HG03045 (cell line): ENCODE measurements at regions not wholly inside any gene's neighbourhood (a gene's known extent, or its start where the extent isn't known, plus 50 kb on each side); places are given as distances from the start of the nearest gene placed in this dataset.
"Not testable (repeated sequence)": the region's sequence is repeated elsewhere in the genome, so short reads cannot be mapped to it uniquely, and the experiment has no call there.

Experiments
- ATAC-seq: cut with Tn5 transposase; IDR thresholded peaks from one replicate; pipeline ENCODE4 v1.9.1; 2021; ENCODE audit warnings: mild to moderate bottlenecking, moderate library complexity; ENCODE audit not compliant: unreplicated experiment

DNA sequence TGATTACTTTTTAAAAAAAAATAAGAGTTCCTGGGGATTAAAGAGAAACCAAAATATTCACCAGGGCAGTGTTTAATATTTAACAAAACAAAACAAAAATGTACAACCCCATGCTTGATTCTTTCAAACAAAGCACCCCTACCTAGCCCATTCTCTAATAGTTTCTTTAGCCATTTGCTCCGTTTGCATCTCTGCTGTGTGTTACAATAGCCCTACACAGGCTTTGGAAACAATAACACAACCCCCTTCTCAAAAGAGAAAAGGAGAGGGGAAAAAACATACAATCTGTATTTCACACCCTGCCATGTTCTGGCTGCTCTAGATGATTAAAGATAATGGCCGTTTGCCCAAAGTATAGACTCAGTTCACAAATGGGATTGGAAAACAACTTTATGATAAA, 302.9 kb downstream of the CPS1 start:
- no peak for ATAC-seq

DNA sequence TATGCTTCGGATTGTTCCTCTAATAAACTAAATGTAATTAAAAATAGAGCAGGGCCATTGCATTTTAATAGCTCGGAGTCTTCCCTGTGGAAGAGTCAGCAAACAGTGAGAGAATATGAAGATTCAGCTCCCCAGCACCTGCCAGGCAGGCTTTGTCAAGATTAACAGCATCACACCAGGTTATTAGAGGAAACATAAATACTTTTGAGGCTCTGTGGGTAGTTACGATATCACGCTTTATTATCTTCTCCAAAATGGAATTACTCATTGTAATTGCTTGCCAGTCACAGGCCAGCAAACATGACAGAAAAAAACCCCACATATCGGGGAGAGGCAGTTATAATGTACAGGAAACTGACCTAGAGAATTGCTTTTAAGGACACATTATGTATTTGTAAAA, 303.9 kb downstream of the CPS1 start:
- no peak for ATAC-seq

DNA sequence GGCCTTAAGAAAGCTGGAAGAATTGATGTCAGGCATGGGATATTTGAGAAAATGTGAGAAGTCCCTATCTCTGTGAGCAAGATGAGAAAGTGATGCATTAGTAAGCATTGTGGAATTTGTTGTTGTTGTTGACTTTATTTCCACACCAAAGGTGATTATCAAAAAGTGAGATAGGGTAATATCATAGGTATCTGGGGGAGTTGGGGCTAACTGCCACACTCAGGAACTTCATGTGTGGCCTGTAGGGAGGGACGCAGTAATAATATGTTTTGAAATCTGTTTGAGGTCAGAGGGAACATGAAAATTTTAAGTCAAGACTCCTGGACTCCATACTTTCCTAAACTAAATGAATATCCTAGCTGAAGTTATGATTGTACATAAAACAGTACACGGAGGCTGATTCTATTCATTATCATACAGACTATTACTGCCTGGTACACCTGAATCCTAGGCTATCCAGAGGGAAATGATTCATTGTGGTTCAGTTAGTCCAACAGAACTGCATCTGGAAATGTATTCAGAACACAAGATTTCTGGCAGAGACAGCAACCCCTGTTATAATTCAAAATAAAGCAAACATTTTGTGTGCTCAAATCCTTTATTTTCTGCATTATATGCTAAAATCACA, 304.8 kb downstream of the CPS1 start:
- no peak for ATAC-seq

DNA sequence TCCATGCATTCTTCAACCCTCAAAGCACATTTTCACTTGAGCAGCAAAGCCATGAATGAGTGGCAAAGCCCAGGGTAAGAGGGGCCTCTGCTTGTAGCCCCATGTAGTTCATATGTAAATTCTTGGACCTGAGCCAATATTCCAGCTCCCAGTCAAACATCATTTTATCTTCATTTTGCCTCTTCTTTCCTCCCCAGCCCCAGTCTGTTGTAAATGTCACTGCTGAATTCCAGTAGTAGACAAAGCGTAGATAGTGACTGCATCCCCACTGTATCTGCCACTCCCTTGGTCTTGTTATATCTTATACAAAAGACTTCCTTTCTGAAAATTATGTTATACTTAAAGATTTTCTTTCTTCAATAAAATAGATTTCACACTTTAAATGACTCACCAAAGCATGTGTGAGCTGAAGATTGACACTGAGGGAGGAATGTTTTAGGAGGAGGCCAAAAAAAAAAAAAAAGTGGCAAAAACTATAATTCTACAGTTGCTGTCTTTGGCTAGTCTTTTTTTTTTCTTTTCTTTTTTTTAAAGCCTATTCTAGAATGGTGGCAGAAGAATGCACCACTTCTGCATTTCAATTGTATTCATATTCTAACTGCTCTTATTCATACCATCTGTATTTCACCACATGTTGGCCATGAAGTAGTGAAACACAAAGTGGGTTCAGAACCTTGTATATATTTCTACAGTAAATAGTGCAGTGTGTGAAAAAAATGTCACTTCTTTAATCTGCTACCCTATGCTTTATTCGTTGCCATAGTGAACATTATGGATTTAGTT, 306.1 kb downstream of the CPS1 start:
- no peak for ATAC-seq

DNA sequence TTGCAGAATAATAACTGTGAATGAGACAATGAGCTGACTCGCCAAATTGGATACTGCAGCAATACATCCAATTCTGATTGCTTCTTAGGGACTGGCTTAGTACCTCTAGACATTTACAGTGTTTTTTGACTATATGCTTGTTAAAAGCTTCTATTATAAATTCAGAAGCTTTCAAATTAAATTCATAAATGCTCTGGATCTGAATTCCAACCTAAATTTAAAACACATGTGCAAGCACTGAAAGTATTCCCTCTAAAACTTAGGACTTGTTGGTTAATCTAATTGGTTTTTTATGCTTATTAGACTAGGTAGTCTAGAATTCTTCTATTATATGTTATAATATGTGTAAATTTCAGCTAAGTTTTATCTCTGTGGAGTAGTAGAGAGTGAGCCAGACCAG, 306.9 kb downstream of the CPS1 start:
- no peak for ATAC-seq

DNA sequence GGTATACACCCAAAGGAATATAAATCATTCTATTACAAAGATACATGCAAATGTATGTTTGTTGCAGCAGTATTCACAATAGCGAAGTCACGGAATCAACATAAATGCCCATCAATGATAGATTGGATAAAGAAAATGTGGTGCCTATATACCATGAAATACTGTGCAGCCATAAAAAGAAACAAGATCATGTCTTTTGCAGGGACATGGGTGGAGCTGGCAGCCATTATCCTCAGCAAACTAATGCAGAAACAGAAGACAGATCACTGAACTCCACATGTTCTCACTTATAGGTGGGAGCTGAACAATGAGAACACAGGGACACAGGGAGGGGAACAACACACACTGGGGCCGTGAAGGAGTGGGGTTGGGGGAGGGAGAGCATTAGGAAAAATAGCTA, 315.2 kb downstream of the CPS1 start:
- not testable (repeated sequence) for ATAC-seq

DNA sequence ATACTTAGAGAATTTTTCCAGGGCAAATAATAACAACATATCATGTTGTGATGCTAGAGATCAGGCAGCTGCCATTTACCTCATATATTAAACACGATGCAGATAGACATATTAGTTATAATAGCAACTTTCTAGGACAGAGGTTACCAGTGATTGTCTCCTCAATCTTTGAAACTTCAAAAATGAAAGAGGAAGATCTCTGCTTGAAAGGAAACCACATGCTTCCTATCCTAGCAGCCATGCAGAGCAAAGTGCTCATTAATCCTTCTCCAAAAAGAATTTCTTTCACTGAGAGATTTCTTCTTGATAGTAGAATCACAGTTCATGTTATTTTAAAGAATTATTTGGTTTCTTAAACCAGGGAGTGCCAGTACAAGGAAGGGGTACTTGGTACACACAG, 317.2 kb downstream of the CPS1 start:
- no peak for ATAC-seq

DNA sequence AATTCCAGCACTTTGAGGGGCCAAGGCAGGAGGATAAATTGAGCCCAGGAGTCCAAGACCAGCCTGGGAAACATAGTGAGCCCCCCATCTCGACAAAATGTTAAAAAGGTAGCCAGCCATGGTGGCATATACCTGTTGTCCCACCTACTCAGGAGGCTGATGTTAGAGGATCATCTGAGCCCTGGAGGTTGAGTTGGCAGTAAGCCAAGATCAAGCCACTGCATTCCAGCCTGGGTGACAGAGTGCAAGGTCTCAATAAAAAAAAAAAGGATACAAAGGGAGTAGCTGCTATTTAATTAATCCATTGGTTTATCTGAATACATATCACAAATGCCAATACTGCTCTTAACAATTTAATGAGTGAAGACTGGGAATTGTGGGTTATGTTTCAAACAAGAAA, 327.8 kb downstream of the CPS1 start:
- ATAC-seq: no peak

DNA sequence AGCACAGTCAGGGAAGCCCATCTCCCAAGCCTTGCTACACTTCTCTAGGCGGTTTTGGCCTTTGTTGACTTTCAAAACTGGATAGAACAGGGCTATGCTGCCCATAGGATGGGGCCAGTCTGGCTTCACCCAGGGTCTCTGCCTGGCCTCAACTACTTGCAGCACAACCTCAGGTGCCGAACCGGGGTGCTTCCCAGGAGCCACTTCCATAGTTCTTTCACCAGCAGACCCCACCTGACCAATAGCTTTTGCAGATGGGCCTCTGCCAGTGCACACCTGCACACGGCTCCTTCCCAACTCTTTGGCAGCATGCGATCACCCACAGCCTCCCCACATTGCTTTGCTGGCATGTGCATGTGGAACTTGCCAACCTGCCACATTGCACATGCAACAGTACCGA, 331.6 kb downstream of the CPS1 start:
- ATAC-seq: no peak

DNA sequence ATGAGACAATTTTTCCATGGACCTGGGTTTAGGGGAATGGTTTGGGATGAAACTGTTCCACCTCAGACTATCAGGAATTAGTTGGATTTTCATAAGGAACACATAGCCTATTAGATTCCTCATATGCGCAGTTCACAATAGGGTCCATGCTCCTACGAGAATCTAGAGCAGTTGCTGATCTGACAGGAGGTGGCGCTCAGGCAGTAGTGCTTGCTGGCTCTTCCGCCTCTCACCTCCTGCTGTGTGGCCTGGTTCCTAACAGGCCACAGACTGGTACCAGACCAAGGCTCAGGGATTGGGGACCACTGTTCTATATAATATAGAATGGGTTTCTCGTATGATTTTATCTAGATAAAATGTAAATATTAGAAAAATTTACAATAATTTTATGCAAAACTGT, 338.7 kb downstream of the CPS1 start:
- no peak for ATAC-seq

DNA sequence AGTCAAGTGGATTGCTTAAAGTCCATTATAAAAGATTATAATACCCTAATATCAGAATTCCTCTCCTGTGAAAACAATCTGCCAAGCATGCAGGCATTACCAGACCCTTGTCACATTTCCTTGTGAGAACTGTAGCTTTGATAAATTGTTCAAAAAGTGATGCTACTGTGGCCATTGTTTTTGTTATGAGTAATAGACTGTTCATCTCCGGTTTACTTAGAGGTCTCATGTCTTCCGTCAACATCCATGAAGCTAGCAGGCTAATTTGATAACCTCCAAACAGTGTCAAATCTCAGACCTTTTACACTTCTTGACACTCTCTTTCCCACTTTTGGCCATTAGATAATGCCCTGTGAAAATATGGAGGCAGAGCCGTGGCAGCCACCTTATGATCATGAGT, 342.7 kb downstream of the CPS1 start:
- no peak for ATAC-seq

DNA sequence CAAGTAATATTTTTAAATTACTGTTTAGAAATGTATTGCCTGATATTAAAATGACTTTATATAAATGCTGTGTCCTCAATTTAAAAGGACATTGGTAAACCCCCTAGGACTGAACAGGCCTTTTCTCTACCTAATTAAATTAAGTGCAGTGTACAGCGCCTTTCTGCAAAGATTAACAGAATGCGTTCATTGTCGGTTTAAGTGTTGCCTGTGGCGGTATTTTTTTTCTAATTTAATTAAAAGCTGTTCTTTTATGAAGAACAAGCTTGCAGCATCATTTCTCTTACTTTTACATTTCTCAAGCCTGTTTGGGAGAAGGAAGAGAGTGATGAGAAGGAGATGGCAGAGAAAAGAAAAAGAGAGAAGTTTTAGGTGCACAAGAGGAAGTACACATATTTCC, 344.9 kb downstream of the CPS1 start:
- ATAC-seq: no peak

DNA sequence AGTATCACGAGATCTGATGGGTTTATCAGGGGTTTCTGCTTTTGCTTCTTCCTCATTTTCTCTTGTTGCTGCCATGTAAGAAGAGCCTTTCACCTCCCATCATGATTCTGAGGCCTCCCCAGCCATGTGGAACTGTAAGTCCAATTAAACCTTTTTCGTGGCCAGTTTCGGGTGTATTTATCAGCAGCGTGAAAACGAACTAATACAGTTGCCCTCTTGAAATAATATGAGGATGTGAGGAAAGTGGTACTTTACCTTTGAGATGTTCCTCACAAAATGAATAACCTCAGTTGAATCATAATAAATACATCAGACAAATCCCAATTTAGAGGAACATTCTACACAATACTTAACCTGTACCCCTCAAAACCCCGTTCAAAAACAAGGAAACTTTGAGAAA, 356.4 kb downstream of the CPS1 start:
- ATAC-seq: no peak

DNA sequence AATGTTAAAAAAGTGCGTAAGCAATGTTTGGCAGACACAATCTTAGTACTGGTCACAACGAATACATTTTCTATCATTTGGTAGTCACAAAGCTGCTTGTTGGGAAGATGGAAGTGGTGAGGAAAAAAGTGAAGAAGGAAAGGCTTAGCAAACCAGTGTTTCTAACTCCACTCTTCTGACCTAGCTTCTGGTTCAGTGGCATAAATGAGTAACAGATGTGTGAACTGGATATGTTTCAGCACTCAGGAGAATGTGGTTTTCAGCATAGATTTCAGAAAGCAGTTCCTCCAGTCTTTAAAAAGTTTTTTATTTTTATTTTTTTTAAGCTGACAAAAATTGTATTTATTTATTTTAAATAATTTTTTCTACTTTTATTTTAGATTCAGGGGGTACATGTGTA, 357.1 kb downstream of the CPS1 start:
- no peak for ATAC-seq

DNA sequence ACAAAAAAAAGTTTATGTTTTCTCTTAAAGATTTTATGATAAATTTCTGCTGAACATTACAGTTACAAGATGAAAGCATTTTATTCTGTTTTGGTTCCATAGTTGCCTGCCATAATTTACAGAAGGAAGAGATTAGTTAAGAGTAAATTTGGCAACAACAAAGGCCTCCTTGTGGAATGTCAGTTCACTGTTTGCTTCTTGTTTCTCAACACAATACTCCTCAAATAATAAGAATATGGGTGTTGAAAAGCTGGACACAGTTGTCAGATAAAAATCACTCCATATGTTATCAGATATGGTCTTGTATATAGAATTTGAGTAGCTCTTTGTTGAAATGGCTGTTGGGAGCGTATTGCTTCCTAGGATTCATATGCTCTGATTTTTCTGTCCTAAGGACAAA, 359.5 kb downstream of the CPS1 start:
- ATAC-seq: no peak

DNA sequence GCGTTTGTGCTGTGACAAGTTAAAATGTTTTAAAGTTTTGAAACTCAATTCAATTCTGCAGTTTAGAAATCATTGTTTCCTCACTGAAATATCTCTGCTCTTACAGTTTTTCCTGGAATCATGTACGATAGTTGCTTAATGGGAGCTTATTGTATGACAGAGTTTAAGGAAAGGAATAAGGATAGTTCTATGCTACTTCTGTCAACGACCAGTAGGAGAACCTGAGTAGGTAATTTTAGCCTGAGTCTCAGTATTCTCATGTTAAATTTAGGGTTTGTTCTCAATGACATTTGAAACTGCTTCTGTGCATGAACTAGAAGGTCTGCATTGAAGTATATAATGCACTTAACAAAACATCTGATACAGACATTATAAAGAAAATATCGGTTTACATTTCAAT, 361.1 kb downstream of the CPS1 start:
- ATAC-seq: no peak

DNA sequence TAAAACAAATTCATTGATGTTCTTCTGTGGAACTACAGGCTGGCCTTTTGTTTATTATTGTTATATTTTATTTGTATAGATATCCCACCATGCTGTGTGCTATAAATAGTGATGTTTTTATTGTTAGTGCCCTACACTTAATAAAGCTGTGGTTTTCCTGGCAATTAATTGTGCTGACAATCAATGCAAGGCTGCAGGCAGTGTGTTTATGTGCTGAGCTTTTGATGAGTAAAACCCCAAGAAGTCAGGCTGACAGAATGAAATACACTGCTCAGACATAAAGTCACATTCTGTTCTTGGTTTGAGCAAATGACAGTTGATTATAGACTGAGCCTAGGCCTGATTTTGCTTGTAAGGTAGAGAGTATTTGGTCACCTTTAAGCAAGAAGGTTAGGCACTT, 362.7 kb downstream of the CPS1 start:
- no peak for ATAC-seq

DNA sequence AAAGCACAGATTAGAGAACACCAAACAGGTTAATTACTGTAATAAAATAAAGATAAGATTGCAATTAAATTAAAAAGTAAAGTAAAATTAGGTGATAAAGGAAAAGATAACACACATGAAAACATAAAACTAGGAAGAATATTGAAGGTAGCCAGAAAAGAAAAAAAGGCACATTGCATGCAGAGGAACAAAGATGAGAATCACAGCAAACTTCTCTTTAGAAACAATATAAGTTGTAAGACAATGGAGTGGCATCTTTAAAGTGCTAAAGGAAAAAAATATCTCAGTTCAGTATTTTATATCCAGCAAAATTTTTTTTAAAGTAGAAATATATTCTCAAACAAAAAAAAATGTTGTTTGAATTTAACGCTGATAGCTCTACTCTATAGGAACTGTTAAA, 366.0 kb downstream of the CPS1 start:
- no peak for ATAC-seq

DNA sequence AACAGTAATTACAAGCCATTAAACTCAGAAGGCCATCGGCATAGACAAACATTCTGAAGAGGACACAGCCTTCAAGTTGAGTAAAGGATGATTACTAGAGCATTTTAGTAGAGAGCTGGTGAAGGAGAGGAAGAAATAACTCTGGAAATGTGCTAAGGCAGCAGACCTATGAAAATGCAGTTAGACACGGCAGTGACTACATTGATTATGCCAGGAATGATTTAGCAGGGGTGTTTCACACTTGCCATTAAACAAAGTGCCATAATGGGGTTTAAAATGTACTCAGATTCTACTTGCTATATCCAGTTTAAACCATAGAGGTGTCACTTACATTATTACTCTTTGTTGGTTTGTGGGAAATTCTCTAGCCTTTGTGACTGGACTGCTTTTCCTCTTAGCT, 372.3 kb downstream of the CPS1 start:
- no peak for ATAC-seq

DNA sequence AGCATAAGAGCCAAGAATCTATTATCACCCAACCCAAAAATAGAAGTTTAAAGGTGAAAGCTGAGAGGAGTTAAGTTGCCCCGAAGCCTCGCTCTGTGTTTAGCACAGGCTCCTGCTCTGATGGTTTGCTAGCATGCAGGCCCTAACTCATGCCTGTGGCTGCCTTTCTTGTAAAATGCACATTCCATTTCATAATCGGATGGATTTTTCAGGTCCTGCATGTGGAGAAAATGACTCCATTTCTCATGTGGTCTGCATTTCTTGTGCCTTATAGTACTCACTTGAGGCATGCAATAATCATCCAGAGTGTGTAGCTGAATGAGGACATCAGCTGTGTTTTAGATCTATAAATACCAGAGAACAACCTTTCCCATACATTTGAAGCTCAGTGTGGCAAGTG, 381.8 kb downstream of the CPS1 start:
- ATAC-seq: no peak

DNA sequence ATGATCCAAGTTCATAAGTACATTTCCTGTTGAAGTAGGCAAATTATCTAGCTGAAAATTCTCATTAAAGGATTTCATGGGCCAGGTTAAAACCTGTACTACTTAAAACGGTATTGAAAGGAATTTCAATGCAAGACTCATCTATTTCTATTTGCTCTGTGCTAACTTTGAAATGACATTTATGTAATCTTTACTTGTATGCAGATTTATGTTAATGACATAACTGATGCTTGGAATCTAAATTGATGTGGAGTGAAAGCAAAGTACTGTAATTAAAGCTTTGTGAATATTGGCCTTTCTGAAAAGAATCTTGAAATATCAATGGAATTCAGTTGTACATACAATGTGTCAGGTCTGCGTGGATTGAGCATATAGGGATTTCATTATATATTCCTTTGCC, 390.0 kb downstream of the CPS1 start:
- ATAC-seq: no peak

DNA sequence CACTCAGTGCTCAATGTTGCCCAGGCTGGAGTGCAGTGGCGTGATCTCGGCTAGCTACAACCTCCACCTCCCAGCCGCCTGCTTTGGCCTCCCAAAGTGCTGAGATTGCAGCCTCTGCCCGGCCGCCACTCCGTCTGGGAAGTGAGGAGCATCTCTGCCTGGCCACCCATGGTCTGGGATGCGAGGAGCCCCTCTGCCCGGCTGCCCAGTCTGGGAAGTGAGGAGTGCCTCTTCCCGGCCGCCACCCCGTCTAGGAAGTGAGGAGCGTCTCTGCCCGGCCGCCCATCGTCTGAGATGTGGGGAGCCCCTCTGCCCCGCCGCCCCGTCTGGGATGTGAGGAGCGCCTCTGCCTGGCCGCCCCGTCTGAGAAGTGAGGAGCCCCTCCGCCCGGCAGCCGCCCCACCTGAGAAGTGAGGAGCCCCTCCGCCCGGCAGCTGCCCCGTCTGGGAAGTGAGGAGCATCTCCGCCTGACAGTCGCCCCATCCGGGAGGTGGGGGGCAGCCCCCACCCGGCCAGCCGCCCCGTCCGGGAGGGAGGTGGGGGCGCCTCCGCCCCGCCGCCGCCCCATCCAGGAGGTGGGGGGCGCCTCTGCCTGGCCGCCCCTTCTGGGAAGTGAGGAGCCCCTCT, 394.1 kb downstream of the CPS1 start:
- ATAC-seq: not testable (repeated sequence)
